GM19238 (cell line): ENCODE measurements at regions not wholly inside any gene's neighbourhood (a gene's known extent, or its start where the extent isn't known, plus 50 kb on each side); places are given as distances from the start of the nearest gene placed in this dataset.
"Not testable (repeated sequence)": the region's sequence is repeated elsewhere in the genome, so short reads cannot be mapped to it uniquely, and the experiment has no call there.

Source experiments
- DNase-seq: peaks from one replicate; pipeline ENCODE4 v3.0.0; 2011; ENCODE audit warnings: low spot score; ENCODE audit not compliant: insufficient read length

DNA sequence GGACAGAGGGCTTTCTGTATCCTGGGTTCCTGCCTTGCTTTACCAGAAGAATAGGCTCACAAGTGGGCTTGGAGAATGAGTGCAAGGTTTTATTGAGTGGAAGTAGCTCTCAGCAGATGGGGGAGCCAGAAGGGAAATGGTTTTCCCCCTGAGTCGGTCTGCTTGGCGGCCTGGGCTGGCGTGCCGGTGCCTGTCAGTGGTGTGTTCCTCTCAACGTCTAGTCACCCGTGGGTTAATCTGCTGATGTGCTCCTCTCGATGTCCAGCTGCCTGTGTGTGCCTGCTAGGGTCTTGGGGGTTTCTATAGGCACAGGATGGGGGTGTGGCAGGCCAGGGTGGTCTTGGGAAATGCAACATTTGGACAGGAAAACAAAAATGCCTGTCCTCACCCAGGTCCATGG, 370.8 kb upstream of the ZNF462 start:
- DNase-seq = not testable (repeated sequence)

DNA sequence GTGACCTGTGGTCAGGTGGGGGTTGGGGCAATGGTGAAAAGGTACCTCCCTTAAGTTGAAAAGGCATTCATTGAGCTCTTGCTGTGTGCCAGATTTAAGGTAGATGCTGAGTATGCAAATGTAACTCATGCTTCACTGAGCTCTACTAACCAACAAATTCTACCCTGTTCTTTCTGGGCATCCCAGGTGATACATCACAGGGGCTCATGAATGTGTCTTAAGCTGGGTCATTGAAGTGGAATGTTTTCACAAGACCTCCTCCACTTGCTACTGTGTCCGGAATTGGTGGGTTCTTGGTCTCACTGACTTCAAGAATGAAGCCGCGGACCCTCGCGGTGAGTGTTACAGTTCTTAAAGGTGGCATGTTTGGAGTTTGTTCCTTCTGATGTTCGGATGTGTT, 362.8 kb upstream of the ZNF462 start:
- DNase-seq = no peak

DNA sequence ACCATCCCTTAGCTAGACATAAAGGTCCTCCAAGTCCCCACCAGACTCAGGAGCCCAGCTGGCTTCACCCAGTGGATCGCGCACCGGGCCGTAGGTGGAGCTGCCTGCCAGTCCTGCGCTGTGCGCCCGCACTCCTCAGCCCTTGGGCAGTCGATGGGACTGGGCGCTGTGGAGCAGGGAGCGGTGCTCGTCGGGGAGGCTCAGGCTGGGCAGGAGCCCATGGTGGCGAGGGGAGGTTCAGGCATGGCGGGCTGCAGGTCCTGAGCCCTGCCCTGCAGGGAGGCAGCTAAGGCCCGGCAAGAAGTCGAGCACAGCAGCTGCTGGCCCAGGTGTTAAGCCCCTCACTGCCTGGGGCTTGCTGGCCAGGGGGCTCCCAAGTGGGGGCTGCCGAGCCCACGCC, 361.8 kb upstream of the ZNF462 start:
- not testable (repeated sequence) for DNase-seq

DNA sequence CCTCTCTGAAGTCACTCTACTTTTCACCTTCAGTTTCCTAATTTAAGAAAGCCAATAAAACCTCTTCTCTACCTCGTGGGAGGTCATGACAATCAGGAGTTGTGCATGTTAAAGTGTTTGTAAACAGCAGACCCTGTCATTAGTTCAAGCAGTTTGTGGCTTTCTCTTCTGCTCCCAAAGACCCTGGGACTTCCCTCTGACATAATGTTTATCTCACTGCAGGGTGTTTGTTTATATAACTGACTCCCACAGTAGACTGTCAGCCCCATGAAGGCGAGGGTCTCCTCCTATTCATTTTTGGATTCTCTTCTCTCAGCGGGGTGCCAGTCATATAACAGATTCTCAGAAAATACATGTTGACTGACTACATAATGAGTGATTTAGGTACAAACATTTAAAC, 360.0 kb upstream of the ZNF462 start:
- DNase-seq = no peak

DNA sequence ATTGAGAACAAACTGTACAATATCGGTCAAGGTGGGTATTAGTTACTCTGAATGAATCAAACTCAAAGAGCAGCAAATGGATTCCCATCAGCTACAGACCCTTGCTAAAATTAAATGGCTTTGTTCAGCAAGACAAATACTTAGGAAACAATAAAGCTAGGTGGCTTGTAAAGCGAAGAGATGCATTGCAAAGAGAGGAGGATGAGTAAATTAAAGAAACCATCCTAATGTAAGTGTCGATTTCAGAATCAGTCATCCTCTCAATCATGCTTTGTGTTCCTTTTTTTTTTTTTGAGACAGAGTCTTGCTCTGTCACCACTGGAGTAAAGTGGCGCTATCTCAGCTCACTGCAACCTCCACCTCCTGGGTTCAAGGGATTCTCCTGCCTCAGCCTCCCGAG, 359.2 kb upstream of the ZNF462 start:
- DNase-seq = no peak

DNA sequence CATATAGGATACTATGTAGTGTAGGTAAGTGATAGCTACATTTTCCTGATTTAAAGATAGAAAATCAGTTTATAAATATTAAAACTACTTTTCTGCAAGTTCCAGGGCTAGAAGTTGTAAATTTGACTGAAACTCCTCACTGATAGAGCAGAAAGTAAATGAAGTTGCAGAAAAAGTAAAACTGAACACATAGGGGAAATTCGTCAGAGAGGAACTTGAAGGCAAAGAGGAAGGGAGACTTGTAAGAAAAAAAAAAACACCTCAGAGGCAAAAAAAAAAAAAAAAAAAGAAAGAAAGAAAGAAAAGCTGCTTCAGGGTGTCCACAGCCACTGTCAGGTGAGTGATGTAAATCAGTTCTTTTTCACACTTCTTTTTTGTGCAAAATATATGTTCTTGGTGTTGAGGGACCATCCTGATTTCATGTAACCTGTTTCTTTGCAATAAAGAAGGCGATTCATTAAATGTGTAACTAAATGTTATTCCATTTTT, 336.2 kb upstream of the ZNF462 start:
- DNase-seq = no peak

DNA sequence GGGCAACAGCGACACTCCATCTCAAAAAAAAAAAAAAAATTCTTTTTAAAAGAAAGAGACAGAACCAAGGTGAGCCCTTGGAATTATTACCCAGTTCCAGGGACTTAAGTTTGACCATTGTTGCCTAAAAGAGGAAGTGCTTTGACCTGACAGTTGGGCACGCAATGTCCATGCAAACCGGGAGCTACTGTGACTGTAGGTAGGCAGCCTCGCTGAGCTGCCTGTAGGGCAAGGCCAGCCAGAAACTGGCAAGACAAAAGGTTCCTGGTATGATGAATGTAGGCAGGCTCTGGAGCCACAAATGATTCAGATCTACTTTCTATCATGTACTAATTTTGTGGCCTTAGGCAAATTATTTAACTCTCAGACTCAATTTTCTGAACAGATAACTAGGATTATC, 334.8 kb upstream of the ZNF462 start:
- no peak for DNase-seq

DNA sequence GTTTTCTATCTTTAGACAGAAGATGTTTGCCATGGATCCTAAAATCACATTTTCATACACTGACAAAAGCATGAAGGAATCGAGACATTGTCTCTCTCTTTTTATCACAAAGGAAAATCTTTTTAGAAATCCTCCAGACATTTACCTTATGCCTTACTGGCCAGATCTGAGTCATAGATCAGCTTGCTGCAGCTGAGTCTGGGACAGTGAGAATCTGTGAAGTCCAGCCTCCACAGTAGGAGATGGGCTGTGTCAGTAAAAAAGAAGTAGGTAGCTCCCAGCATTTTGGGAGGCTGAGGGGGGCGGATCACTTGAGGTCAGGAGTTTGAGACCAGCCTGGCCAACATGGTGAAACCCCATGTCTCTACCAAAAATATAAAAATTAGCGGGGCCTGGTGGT, 333.4 kb upstream of the ZNF462 start:
- no peak for DNase-seq

DNA sequence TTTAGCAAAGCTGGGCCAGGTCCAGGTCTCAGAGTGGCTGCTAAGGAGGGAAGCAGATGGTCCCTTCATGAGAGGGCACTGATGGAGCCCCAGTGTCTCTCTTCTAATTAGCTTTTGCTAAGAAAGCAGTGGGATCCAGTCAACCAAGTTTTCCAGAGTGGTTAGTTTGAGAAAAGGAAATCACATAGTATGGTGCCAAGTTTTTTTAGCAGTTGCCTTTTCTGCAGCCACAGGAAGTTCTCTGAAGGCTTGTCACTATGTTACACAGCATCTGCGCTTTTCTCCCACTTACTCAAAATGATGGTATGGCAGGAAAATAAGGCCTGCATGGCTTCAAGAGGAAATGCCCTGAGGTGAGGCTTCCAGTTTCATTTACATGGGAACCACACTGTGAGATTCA, 331.5 kb upstream of the ZNF462 start:
- no peak for DNase-seq

DNA sequence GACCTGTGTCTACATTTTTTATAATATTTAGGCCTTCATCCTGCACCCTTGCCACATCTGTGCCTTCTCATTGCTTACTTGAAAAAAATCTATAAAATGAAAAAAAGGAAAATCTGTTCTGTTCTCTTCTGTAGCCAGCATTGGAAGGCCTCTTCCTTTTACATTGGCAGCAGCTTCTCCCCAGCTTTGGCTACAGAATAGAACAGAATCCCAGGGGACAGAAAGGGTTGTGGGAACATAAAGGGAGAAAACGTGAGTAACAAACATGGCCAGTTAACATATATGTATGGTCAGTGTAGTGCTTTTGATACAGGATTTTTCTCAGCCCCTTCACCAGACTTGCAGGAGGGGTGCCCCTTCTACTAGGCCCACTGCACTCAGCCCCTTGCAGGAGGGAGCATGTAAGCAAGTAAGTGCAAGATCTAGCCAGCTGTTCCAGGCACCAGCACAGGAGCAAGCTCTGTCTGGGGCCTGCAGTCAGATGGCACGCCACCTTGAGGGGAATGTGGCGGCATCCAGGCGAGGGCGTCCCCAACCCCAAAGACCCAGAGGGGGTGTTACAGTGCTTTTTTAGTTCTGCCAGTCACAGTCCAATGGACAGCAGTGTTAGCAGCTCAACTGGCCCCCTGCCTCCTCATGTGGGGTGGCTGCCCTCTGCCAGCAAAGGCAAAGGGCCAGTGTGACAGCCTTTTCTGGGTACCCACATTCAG, 330.5 kb upstream of the ZNF462 start:
- no peak for DNase-seq

DNA sequence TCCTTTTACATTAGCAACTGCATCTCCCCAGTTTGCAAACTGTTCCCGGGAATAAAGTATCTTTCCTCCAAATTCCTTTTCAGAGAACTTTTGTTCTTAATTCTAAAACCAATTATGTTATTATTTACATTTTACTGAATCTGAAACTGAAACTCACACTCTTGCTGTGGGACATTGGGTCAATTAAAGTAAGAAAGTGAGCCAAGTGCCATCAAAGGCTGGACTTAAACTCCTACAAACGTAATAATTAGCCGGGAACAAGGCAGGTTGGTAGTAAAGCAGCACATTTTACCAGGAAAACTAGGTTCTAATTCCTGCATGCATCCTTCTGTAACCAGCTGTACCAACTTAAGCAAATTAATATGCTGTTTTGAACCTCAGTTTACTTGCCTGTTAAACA, 328.2 kb upstream of the ZNF462 start:
- no peak for DNase-seq

DNA sequence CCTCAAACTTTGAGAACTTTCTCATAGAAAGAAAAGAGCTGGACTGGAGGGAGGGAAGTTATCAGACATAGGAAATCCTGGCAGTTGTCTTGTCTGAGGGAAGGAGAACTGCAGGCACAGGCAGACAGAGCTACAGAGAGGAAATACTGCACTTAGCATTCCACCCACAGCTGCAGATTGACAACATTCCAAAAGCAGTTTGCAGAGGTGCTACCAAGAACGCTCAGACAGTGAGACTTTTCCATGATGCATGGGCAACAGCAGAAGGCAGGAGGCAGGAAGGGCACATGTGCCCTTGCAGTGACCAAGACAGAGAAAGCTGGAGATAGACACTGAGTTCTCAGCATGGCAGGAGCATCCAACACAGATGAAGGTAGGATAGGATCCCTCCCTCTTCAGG, 327.5 kb upstream of the ZNF462 start:
- no peak for DNase-seq

DNA sequence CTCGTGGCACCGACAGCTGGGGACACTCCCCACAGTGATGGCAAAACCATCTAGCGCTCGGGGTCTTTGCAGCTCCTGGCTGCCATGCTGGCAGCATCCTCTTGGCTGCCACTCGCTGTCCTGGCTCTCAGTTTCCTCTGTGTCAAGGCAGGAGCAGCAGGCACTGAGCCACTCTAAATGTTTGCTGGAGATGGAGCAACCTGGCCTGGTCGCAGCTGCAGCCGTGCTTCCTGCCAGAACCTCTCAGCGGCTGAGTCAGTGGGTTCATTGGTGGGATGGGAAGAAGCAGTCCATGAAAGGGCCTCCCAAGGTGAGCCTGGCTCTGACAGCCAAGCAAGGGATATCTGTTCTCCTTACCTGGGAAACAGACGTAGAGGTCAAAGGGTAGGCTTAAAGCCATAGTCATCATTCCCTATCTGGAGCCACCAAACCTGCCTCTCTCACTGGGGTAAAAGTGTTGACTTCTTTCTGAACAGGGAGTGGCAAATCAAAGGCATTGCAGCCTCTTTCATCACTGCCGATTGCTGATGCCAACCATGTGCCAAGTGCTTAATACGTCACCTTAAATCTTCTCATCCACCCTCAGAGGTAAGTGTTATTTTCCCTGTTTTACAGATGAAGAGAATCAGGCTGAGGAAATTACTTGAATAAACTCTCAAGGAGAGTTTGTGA, 304.8 kb upstream of the ZNF462 start:
- no peak for DNase-seq

DNA sequence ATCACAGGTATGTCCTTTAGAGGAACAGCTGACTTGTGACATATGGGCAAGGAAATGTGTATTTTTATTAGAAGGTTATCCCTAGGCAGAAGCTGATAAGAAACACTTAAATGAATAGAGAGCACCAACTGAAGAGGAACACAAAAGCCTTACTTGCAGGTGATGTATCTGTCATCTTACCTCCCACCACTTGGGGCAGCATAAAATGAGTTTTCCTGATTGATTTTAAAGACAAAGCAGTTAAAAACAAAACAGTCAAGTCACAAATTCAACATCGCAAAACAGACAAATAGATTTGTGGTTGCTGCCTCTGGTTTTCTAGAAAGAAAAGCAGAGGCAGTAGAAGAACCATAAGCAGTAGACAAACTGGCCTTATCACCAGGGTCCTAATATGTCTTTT, 302.4 kb upstream of the ZNF462 start:
- DNase-seq = no peak

DNA sequence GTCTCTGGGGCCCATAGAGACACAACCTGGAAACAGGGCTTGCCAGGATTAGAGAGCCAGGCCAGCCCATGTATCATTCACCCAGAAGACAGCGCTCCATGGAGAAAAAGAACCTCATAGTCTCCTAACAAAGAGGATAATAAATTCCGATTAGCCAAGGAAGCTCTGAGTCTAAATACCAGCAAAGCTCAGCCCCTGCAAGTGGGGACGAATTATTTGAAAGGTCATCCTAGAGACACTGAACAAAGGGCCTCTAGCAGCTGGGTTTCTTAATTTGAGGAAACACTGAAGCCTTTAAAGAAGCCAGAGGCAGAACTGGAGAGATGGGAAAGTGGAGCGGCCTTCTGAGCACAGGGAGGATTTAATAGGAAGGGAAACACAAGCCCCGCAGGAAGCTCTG, 287.1 kb upstream of the ZNF462 start:
- DNase-seq = no peak

DNA sequence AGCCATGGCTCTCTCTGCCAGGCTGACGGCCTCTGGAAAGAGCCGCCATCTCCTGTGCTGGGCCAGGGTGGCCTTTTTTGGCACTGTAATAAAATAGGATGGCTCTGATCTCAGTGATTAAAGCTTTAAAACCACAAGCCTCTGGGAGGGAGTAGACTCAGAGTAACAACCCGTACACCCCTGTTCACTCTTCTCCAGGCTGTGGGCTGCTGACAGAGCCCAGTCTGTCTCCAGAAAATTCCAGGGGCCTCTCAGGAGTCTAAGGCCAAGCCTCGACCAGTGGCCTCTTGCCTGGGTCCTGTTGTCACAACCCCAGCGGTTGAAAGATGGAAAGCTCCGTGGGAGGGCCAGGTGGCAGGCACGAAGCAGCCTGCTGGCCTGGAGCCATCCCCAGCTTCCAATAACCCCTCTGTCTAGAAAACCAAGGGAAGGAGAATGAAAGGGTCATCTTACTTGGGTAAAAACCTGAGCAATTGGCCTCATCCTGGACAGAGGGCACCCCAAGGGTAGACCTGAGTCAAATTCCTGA, 286.7 kb upstream of the ZNF462 start:
- no peak for DNase-seq

DNA sequence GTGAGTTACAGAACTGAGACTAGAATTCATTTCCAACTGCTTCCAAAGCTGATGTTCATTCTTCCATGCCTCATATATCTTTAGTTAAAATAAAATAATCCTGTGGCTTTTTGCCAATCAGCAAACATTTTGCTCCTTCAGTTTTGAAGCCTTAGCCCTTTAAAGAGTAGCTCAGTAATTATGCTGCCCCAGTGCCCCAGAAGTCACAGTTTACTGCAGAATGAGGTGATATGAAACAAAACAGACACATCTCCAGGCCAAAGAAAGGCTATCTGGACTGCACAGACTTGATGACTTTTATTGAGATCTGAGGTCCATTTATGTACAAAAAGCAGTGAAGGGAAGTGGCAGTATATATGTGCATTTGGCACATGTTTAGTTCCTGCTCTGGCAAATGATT, 285.8 kb upstream of the ZNF462 start:
- no peak for DNase-seq

DNA sequence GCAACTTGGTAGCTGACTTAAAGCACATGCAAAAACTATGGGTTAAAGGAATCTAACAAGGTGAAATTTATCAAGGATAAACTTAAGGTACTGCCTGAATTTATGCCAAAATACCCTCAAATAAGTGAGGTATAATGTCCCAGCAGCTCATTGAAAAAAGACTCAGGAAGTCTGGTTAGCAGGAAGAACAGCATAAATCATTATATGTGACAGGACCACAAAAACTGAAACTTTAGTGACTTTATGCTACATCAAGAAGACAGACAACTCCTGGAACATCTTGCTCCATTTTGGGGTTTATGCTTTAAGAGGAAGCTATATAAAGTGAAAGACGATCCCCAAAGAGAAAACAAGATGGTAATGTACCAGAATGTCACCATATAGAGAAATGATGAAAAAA, 282.4 kb upstream of the ZNF462 start:
- DNase-seq = no peak

DNA sequence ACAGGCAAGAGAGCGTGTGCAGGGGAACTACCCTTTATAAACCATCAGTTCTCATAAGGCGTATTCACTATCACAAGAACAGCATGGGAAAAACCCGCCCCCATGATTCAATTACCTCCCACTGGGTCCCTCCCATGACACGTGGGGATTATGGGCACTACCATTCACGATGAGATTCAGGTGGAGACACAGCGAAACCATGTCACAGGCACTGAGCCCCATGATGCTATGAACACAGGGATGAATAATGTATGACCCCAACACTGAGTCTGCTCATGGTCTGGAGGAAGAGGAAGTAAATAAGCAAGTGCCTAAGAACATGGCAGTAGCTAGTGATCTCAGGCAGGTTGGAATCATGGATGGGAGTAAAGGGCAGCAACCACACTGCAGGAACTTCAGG, 281.0 kb upstream of the ZNF462 start:
- DNase-seq = no peak

DNA sequence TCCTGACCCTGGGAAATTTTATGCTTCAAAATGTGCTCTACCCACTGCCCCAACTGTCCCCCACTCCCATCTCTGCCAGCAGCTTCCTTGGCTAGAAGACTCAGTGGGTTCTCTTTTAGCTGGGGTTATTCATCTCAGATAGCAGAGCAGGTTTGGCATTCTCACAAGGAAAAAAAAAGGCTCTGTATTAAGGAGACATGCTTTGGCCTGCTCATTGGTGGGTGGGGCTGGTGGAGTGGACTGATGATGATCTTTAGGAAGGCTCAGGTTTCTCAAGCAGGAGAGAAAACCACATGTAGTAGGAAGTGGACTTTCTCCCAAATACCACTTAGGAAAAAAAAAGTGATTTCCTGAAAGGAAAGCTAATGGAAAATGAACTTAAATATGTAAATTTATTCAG, 279.2 kb upstream of the ZNF462 start:
- no peak for DNase-seq

DNA sequence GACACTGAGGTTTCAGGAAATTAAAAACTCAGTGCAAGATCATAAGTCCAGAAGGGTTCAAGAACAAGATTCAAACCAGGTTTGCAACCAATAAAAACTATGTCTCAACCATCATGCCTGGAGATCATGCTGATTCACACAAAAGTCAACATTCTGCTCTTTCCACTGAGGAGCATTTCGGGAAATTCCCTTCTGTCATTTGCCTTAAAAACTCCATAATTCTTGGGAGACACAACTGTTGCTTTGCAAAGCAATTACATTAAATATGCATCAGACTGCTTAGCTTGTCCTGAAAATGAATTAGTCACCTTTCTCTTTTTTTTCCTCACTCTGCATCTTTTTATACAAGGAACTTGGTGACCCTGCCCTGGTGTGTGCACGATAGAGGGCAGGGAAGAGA, 275.9 kb upstream of the ZNF462 start:
- no peak for DNase-seq

DNA sequence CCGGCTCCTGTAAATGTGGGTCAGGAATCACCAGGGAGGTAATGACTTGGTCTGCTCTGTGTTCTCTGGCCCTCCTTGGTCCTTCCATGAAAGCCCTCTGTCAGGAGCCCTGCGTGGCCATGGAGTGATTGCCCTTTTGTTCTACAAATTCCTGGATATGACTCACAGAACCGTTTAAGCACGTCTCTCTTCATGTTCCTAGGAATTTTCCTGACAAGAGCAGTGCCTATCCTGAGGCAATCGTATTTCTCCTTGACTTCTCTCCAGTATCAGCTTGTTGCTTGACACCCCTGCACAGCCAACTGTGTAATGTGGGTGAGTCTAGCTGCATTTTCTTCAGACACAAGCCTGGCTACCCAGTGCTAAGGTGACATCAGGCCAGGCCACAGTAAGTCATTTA, 274.3 kb upstream of the ZNF462 start:
- no peak for DNase-seq
